Osteocyte (in vitro differentiated cells): ENCODE measurements at regions not wholly inside any gene's neighbourhood (a gene's known extent, or its start where the extent isn't known, plus 50 kb on each side); places are given as distances from the start of the nearest gene placed in this dataset.

Source experiments
- DNase-seq: peaks from one replicate; pipeline ENCODE4 v3.0.0; 2021; ENCODE audit warnings: mixed read lengths; ENCODE audit not compliant: unreplicated experiment; ENCODE audit errors: extremely low spot score
- H3K27ac Mint-ChIP-seq: one replicate; pipeline ENCODE4 v1.8.0; 2021; ENCODE audit warnings: mild to moderate bottlenecking, mixed read lengths; ENCODE audit not compliant: unreplicated experiment
- H3K27me3 Mint-ChIP-seq: one replicate; pipeline ENCODE4 v1.8.0; 2021; ENCODE audit warnings: mixed read lengths; ENCODE audit not compliant: unreplicated experiment
- H3K36me3 Mint-ChIP-seq: one replicate; pipeline ENCODE4 v1.8.0; 2021; ENCODE audit warnings: mixed read lengths; ENCODE audit not compliant: unreplicated experiment
- H3K4me1 Mint-ChIP-seq: one replicate; pipeline ENCODE4 v1.8.0; 2021; ENCODE audit warnings: mixed read lengths; ENCODE audit not compliant: unreplicated experiment
- H3K4me3 Mint-ChIP-seq: one replicate; pipeline ENCODE4 v1.8.0; 2021; ENCODE audit warnings: mild to moderate bottlenecking, moderate library complexity, mixed read lengths; ENCODE audit not compliant: unreplicated experiment
- H3K9me3 Mint-ChIP-seq: one replicate; pipeline ENCODE4 v1.8.0; 2021; ENCODE audit warnings: mixed read lengths; ENCODE audit not compliant: unreplicated experiment
- TF ChIP-seq, protein P1 (sequence below): fragments of 200-600 bp; sonication (generic); IDR thresholded peaks from 2 replicates; pipeline ENCODE4 v1.5.0; 2021; ENCODE audit warnings: antibody characterized with exemption, mild to moderate bottlenecking, moderate library complexity

GRCh38 chr3:77898621-77899020 lies 858.7 kb downstream of the ROBO2 start:
- no peaks in the 10 kb centered on the region for H3K36me3 Mint-ChIP-seq
- H3K27ac Mint-ChIP-seq, result no peak overlapping the region
- TF ChIP-seq, protein P1, sequence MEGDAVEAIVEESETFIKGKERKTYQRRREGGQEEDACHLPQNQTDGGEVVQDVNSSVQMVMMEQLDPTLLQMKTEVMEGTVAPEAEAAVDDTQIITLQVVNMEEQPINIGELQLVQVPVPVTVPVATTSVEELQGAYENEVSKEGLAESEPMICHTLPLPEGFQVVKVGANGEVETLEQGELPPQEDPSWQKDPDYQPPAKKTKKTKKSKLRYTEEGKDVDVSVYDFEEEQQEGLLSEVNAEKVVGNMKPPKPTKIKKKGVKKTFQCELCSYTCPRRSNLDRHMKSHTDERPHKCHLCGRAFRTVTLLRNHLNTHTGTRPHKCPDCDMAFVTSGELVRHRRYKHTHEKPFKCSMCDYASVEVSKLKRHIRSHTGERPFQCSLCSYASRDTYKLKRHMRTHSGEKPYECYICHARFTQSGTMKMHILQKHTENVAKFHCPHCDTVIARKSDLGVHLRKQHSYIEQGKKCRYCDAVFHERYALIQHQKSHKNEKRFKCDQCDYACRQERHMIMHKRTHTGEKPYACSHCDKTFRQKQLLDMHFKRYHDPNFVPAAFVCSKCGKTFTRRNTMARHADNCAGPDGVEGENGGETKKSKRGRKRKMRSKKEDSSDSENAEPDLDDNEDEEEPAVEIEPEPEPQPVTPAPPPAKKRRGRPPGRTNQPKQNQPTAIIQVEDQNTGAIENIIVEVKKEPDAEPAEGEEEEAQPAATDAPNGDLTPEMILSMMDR, result no peak
- H3K27me3 Mint-ChIP-seq, result peaks cover 4% of the 10 kb centered on the region
- H3K9me3 Mint-ChIP-seq, result peaks cover 7% of the 10 kb centered on the region
- DNase-seq, result no peak
- H3K4me3 Mint-ChIP-seq, result no peak overlapping the region
- no peaks in the 10 kb centered on the region for H3K4me1 Mint-ChIP-seq

GRCh38 chr3:77902675-77903074 lies 862.8 kb downstream of the ROBO2 start:
- no peak for DNase-seq
- no peaks in the 10 kb centered on the region for H3K4me1 Mint-ChIP-seq
- no peak overlapping the region for H3K4me3 Mint-ChIP-seq
- TF ChIP-seq, protein P1, result no peak
- H3K9me3 Mint-ChIP-seq, result peaks cover 4% of the 10 kb centered on the region
- no peaks in the 10 kb centered on the region for H3K36me3 Mint-ChIP-seq
- no peak overlapping the region for H3K27ac Mint-ChIP-seq
- H3K27me3 Mint-ChIP-seq, result peaks cover 4% of the 10 kb centered on the region

- no peak overlapping the region for H3K4me3 Mint-ChIP-seq
- H3K27ac Mint-ChIP-seq, result no peak overlapping the region
- H3K9me3 Mint-ChIP-seq, result no peaks in the 10 kb centered on the region
- DNase-seq, result no peak
- no peaks in the 10 kb centered on the region for H3K27me3 Mint-ChIP-seq
- TF ChIP-seq, protein P1, result no peak
- H3K4me1 Mint-ChIP-seq, result no peaks in the 10 kb centered on the region
- H3K36me3 Mint-ChIP-seq, result no peaks in the 10 kb centered on the region
These were observed 866.3 kb downstream of the ROBO2 start for GRCh38 chr3:77906102-77906709.

DNA sequence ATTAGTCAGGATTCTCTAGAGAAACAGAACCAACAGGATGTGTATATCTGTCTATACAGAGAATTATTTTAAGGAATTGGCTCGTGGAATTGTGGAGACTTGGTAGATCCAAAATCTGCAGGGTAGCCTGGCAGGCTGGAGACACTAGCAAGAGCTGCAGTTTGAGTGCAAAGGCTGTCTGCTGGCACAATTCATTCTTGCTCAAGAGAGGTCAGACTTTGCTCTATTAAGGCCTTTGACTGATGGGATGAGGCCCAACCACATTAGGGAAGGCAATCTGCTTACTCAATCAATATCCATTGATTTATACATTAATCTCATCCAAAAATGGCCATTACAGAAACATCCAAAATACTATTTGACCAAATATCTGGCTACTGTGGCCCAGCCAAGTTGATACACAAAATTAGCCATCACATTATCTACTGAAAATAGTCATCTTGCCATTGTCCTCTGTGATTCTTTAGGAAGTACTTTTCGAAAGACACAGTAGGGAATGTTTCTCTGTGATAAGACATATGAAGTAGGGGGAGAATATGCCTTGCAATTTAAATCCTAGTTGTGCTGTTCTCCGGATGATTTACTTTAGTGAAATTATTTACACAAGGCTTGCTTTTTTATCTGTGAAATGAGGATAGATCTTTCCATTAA lies 873.8 kb downstream of the ROBO2 start:
- no peak for DNase-seq
- Mint-ChIP-seq H3K4me1 (no peaks in the 10 kb centered on the region), H3K36me3 (no peaks in the 10 kb centered on the region), H3K27ac (no peak overlapping the region), H3K9me3 (peaks cover 2% of the 10 kb centered on the region), H3K27me3 (no peaks in the 10 kb centered on the region), H3K4me3 (no peak overlapping the region)
- TF ChIP-seq, protein P1, result no peak

- Mint-ChIP-seq H3K27ac (no peak overlapping the region), H3K27me3 (no peaks in the 10 kb centered on the region), H3K4me3 (no peak overlapping the region), H3K4me1 (no peaks in the 10 kb centered on the region), H3K9me3 (peaks cover 9% of the 10 kb centered on the region), H3K36me3 (no peaks in the 10 kb centered on the region)
- TF ChIP-seq, protein P1, result no peak
- DNase-seq, result no peak
These were observed 875.4 kb downstream of the ROBO2 start for GRCh38 chr3:77915336-77915735.
